Osteoblast (primary cell): ENCODE measurements at regions not wholly inside any gene's neighbourhood (a gene's known extent, or its start where the extent isn't known, plus 50 kb on each side); places are given as distances from the start of the nearest gene placed in this dataset.

Source experiments
- DNase-seq: peaks from one replicate; pipeline ENCODE4 v3.0.0; 2011; ENCODE audit warnings: low spot score, mixed read lengths; ENCODE audit not compliant: insufficient read length; ENCODE audit errors: missing footprints
- H2AFZ ChIP-seq: 2 replicates; pipeline ENCODE4 v1.6.0; 2011; ENCODE audit warnings: mild to moderate bottlenecking, low read length
- H3K27ac ChIP-seq: 2 replicates; pipeline ENCODE4 v1.5.1; 2011; ENCODE audit warnings: mild to moderate bottlenecking, low read depth, low read length, moderate library complexity
- H3K27me3 ChIP-seq: 2 replicates; pipeline ENCODE4 v1.6.0; 2012; ENCODE audit warnings: mild to moderate bottlenecking, control low read depth, inconsistent platforms, low read length, moderate library complexity; ENCODE audit not compliant: insufficient read depth
- H3K36me3 ChIP-seq: 2 replicates; pipeline ENCODE4 v1.5.1; 2011; ENCODE audit warnings: mild to moderate bottlenecking, low read length, control low read depth, moderate library complexity; ENCODE audit not compliant: insufficient read depth
- H3K4me1 ChIP-seq: 2 replicates; pipeline ENCODE4 v1.5.1; 2011; ENCODE audit warnings: mild to moderate bottlenecking, low read length, control low read depth, moderate library complexity; ENCODE audit not compliant: insufficient read depth
- H3K4me2 ChIP-seq: 2 replicates; pipeline ENCODE4 v1.6.0; 2011; ENCODE audit warnings: mild to moderate bottlenecking, low read length; ENCODE audit not compliant: insufficient read depth
- H3K4me3 ChIP-seq: fragments of 200-600 bp; sonication (generic); 3 replicates; pipeline ENCODE4 v1.5.1; 2012; ENCODE audit warnings: mild to moderate bottlenecking, low read length, inconsistent platforms; ENCODE audit not compliant: insufficient read depth
- H3K79me2 ChIP-seq: 2 replicates; pipeline ENCODE4 v1.6.0; 2012; ENCODE audit warnings: mild to moderate bottlenecking, low read length, control low read depth, inconsistent platforms; ENCODE audit not compliant: insufficient read depth
- H3K9me3 ChIP-seq: 2 replicates; pipeline ENCODE4 v1.5.1; 2011; ENCODE audit warnings: low read depth, low read length, control low read depth
- H4K20me1 ChIP-seq: 2 replicates; pipeline ENCODE4 v1.6.0; 2012; ENCODE audit warnings: mild to moderate bottlenecking, low read length, control low read depth; ENCODE audit not compliant: insufficient read depth
- CTCF ChIP-seq: IDR thresholded peaks from 2 replicates; pipeline ENCODE4 v1.5.1; 2011; ENCODE audit warnings: mild to moderate bottlenecking, low read depth, low read length, moderate library complexity; ENCODE audit errors: extremely low read depth

- Histone ChIP-seq H3K4me2 (no peak overlapping the region), H3K4me3 (no peak overlapping the region), H3K9me3 (no peaks in the 10 kb centered on the region), H3K79me2 (no peaks in the 10 kb centered on the region), H3K36me3 (no peaks in the 10 kb centered on the region), H4K20me1 (no peaks in the 10 kb centered on the region), H3K27ac (no peak overlapping the region), H3K4me1 (peaks cover 2% of the 10 kb centered on the region), H2AFZ (no peak overlapping the region), H3K27me3 (peaks cover 11% of the 10 kb centered on the region)
- DNase-seq = no peak
- no peak for TF ChIP-seq CTCF
These were observed 111.3 kb downstream of the SETD4 start for GRCh38 chr21:35948982-35949381.

- H3K9me3 ChIP-seq = no peaks in the 10 kb centered on the region
- H3K27me3 ChIP-seq = peaks cover 2% of the 10 kb centered on the region
- no peak overlapping the region for H3K27ac ChIP-seq
- no peak for DNase-seq
- peaks cover under 1% of the 10 kb centered on the region for H3K4me1 ChIP-seq
- H3K4me3 ChIP-seq = no peak overlapping the region
- TF ChIP-seq CTCF = no peak
- no peak overlapping the region for H3K4me2 ChIP-seq
- no peaks in the 10 kb centered on the region for H4K20me1 ChIP-seq
- H3K36me3 ChIP-seq = no peaks in the 10 kb centered on the region
- H2AFZ ChIP-seq = no peak overlapping the region
- H3K79me2 ChIP-seq = no peaks in the 10 kb centered on the region
These were observed 115.1 kb downstream of the SETD4 start for GRCh38 chr21:35945089-35945671.

GRCh38 chr21:35943752-35944151, 116.6 kb downstream of the SETD4 start:
- Histone ChIP-seq H3K36me3 (no peaks in the 10 kb centered on the region), H2AFZ (no peak overlapping the region), H3K27me3 (peaks cover under 1% of the 10 kb centered on the region), H3K4me3 (no peak overlapping the region), H3K79me2 (no peaks in the 10 kb centered on the region), H3K4me2 (no peak overlapping the region), H3K9me3 (no peaks in the 10 kb centered on the region), H3K4me1 (peaks cover 5% of the 10 kb centered on the region), H3K27ac (no peak overlapping the region), H4K20me1 (no peaks in the 10 kb centered on the region)
- no peak for DNase-seq
- TF ChIP-seq CTCF = no peak

GRCh38 chr21:35942211-35943144, 117.8 kb downstream of the SETD4 start:
- no peak for DNase-seq
- Histone ChIP-seq H3K4me2 (no peak overlapping the region), H3K9me3 (no peaks in the 10 kb centered on the region), H2AFZ (no peak overlapping the region), H3K27me3 (no peaks in the 10 kb centered on the region), H3K27ac (no peak overlapping the region), H3K4me1 (peaks cover 5% of the 10 kb centered on the region), H4K20me1 (no peaks in the 10 kb centered on the region), H3K79me2 (no peaks in the 10 kb centered on the region), H3K36me3 (no peaks in the 10 kb centered on the region), H3K4me3 (no peak overlapping the region)
- TF ChIP-seq CTCF = no peak
